HG03108 (cell line): ENCODE measurements at regions not wholly inside any gene's neighbourhood (a gene's known extent, or its start where the extent isn't known, plus 50 kb on each side); places are given as distances from the start of the nearest gene placed in this dataset.
"Not testable (repeated sequence)": the region's sequence is repeated elsewhere in the genome, so short reads cannot be mapped to it uniquely, and the experiment has no call there.

Experiments
- ATAC-seq: cut with Tn5 transposase; IDR thresholded peaks from one replicate; pipeline ENCODE4 v1.9.1; 2021; ENCODE audit warnings: moderate library complexity; ENCODE audit not compliant: unreplicated experiment

- no peak for ATAC-seq
These were observed 72.2 kb downstream of the CRLF2 start for GRCh38 chrX:1140236-1140681.

GRCh38 chrX:1139185-1139500, 73.3 kb downstream of the CRLF2 start:
- ATAC-seq, result no peak

GRCh38 chrX:1138476-1139184, 73.8 kb downstream of the CRLF2 start:
- ATAC-seq, result no peak

GRCh38 chrX:1137531-1137930, 74.9 kb downstream of the CRLF2 start:
- ATAC-seq, result no peak

- ATAC-seq, result not testable (repeated sequence)
These were observed 75.9 kb downstream of the CRLF2 start for GRCh38 chrX:1136582-1136981.

GRCh38 chrX:1134976-1135375, 77.5 kb downstream of the CRLF2 start:
- ATAC-seq, result no peak

- ATAC-seq, result no peak
These were observed 78.3 kb downstream of the CRLF2 start for GRCh38 chrX:1134156-1134555.

GRCh38 chrX:1126738-1127137, 85.7 kb downstream of the CRLF2 start:
- no peak for ATAC-seq

GRCh38 chrX:1124531-1124930, 87.9 kb downstream of the CRLF2 start:
- no peak for ATAC-seq

- not testable (repeated sequence) for ATAC-seq
These were observed 89.6 kb downstream of the CRLF2 start for GRCh38 chrX:1122851-1123250.

GRCh38 chrX:1119275-1119674, 93.2 kb downstream of the CRLF2 start:
- ATAC-seq, result no peak

GRCh38 chrX:1118572-1119199, 93.8 kb downstream of the CRLF2 start:
- ATAC-seq, result no peak

- not testable (repeated sequence) for ATAC-seq
These were observed 97.0 kb downstream of the CRLF2 start for GRCh38 chrX:1115411-1115810.

GRCh38 chrX:1112321-1112720, 100.1 kb downstream of the CRLF2 start:
- no peak for ATAC-seq

GRCh38 chrX:1111601-1112300, 100.7 kb downstream of the CRLF2 start:
- no peak for ATAC-seq

- no peak for ATAC-seq
These were observed 102.8 kb downstream of the CRLF2 start for GRCh38 chrX:1109580-1110119.

- ATAC-seq, result no peak
These were observed 103.7 kb downstream of the CRLF2 start for GRCh38 chrX:1108501-1109445.

GRCh38 chrX:1106478-1107210, 105.8 kb downstream of the CRLF2 start:
- ATAC-seq, result no peak

GRCh38 chrX:1105671-1106419, 106.6 kb downstream of the CRLF2 start:
- ATAC-seq, result no peak
